DND-41 (cell line): ENCODE measurements at regions not wholly inside any gene's neighbourhood (a gene's known extent, or its start where the extent isn't known, plus 50 kb on each side); places are given as distances from the start of the nearest gene placed in this dataset.

Experiments
- CTCF ChIP-seq: IDR thresholded peaks from 2 replicates; pipeline ENCODE4 v1.5.1; 2012; ENCODE audit warnings: borderline replicate concordance, low read length, moderate library complexity, mild to moderate bottlenecking; ENCODE audit not compliant: poor library complexity, severe bottlenecking; ENCODE audit errors: extremely low read depth
- EZH2 ChIP-seq: IDR thresholded peaks from 3 replicates; pipeline ENCODE4 v1.6.1; 2012; ENCODE audit warnings: borderline replicate concordance, low read depth, mild to moderate bottlenecking, moderate library complexity, low read length, inconsistent platforms; ENCODE audit not compliant: severe bottlenecking

- TF ChIP-seq CTCF (no peak), EZH2 (no peak)
These were observed 96.6 kb upstream of the LRIG1 start for GRCh38 chr3:66597308-66597863.
